Natural killer cell (primary cell): ENCODE measurements at regions not wholly inside any gene's neighbourhood (a gene's known extent, or its start where the extent isn't known, plus 50 kb on each side); places are given as distances from the start of the nearest gene placed in this dataset.

ENCODE experiments used
- ATAC-seq, 3 donors: fragments of 150-1000 bp in 2 of 3; fragments of 200-7000 bp in 1 of 3; cut with Tn5 transposase; 1 replicate in 1 of 3; 2 replicates in 2 of 3; pipeline ENCODE4 v1.10.0; 2021; ENCODE audit warnings: mild to moderate bottlenecking in 2 of 3, moderate library complexity in 2 of 3
- DNase-seq, 2 donors: peaks; one replicate each; pipeline versions ENCODE4 v3.0.0 to v3.0.0-alpha.2; 2013 to 2021; ENCODE audit warnings: mixed read lengths in 1 of 2
- H3K27ac ChIP-seq: one replicate; pipeline ENCODE4 v1.5.1; 2013; ENCODE audit warnings: mild to moderate bottlenecking, low read length
- H3K27me3 ChIP-seq: one replicate; pipeline ENCODE4 v1.6.1; 2013; ENCODE audit warnings: low read length; ENCODE audit not compliant: control insufficient read depth, insufficient read depth
- H3K36me3 ChIP-seq: one replicate; pipeline ENCODE4 v1.6.1; 2013; ENCODE audit warnings: low read length; ENCODE audit not compliant: control insufficient read depth, insufficient read depth
- H3K4me1 ChIP-seq: one replicate; pipeline ENCODE4 v1.6.1; 2013; ENCODE audit warnings: low read length; ENCODE audit not compliant: control insufficient read depth, insufficient read depth
- H3K4me3 ChIP-seq: one replicate; pipeline ENCODE4 v1.5.1; 2013; ENCODE audit warnings: low read length
- H3K9me3 ChIP-seq: one replicate; pipeline ENCODE4 v1.6.1; 2013; ENCODE audit warnings: low read length; ENCODE audit not compliant: control insufficient read depth, insufficient read depth
- H3K27ac Mint-ChIP-seq, 2 donors: one replicate each; pipeline ENCODE4 v1.8.0; 2022; ENCODE audit warnings: mild to moderate bottlenecking in 2 of 2, mixed read lengths in 2 of 2, moderate library complexity in 1 of 2
- H3K27me3 Mint-ChIP-seq, 2 donors: one replicate each; pipeline ENCODE4 v1.8.0; 2022; ENCODE audit warnings: low read depth in 2 of 2, mixed read lengths in 2 of 2
- H3K36me3 Mint-ChIP-seq: one replicate; pipeline ENCODE4 v1.8.0; 2022; ENCODE audit warnings: mixed read lengths
- H3K4me1 Mint-ChIP-seq, 2 donors: one replicate each; pipeline ENCODE4 v1.8.0; 2022; ENCODE audit warnings: mixed read lengths in 2 of 2
- H3K4me3 Mint-ChIP-seq: one replicate; pipeline ENCODE4 v1.8.0; 2022; ENCODE audit warnings: mild to moderate bottlenecking, moderate library complexity, mixed read lengths
- H3K9me3 Mint-ChIP-seq, 2 donors: one replicate each; pipeline ENCODE4 v1.8.0; 2022; ENCODE audit warnings: mixed read lengths in 2 of 2
- CTCF ChIP-seq: fragments of 200-600 bp; IDR thresholded peaks from one replicate; pipeline ENCODE4 v1.8.0; 2022; ENCODE audit warnings: antibody characterized with exemption
- WGBS: methylation state at CpG from one replicate; pipeline ENCODE4 v1.1.7; 2013; ENCODE audit warnings: missing lambda C conversion rate; ENCODE audit not compliant: insufficient coverage; 5-methylcytosine and 5-hydroxymethylcytosine counted together
- intact Hi-C: fragments of 100-400 bp; cut with micrococcal nuclease; formaldehyde crosslinking; loops from one replicate; pipeline ENCODE4 v1.14.2; 2022

- Mint-ChIP-seq H3K36me3 (no peaks in the 10 kb centered on the region), H3K9me3 (no peaks in the 10 kb centered on the region), H3K4me1 (no peaks in the 10 kb centered on the region), H3K27ac (no peak overlapping the region), H3K4me3 (no peak overlapping the region), H3K27me3 (peaks cover 12 to 19% of the 10 kb centered on the region in 2 donors)
- H3K36me3 ChIP-seq = no peaks in the 10 kb centered on the region
- WGBS = 50% methylated on average over 2 of the region's 3 CpGs
- no peak for TF ChIP-seq CTCF
- no peaks in the 10 kb centered on the region for H3K27me3 ChIP-seq
- ATAC-seq = no peak
- peaks cover 3% of the 10 kb centered on the region for H3K4me1 ChIP-seq
- H3K4me3 ChIP-seq = no peak overlapping the region
- no peak overlapping the region for H3K27ac ChIP-seq
- DNase-seq = no peak
- no peaks in the 10 kb centered on the region for H3K9me3 ChIP-seq
- intact Hi-C loops = no loop called here
Observed at GRCh38 chr5:74242516-74242915, 398.0 kb downstream of the ENC1 start.

GRCh38 chr5:74241751-74242140 lies 398.8 kb downstream of the ENC1 start:
- no peak overlapping the region for H3K27ac Mint-ChIP-seq
- WGBS = 50% methylated on average over 2 of the region's 2 CpGs
- no peaks in the 10 kb centered on the region for H3K27me3 ChIP-seq
- peaks cover 9 to 14% of the 10 kb centered on the region in 2 donors for H3K27me3 Mint-ChIP-seq
- no peak for TF ChIP-seq CTCF
- no peaks in the 10 kb centered on the region for H3K36me3 ChIP-seq
- ATAC-seq = no peak
- peaks cover 3% of the 10 kb centered on the region for H3K4me1 ChIP-seq
- H3K4me3 ChIP-seq = no peak overlapping the region
- DNase-seq = no peak
- no peaks in the 10 kb centered on the region for H3K36me3 Mint-ChIP-seq
- intact Hi-C loops = no loop called here
- H3K4me3 Mint-ChIP-seq = no peak overlapping the region
- no peaks in the 10 kb centered on the region for H3K9me3 Mint-ChIP-seq
- no peak overlapping the region for H3K27ac ChIP-seq
- H3K4me1 Mint-ChIP-seq = no peaks in the 10 kb centered on the region
- no peaks in the 10 kb centered on the region for H3K9me3 ChIP-seq

- Mint-ChIP-seq H3K27me3 (peaks cover 9 to 14% of the 10 kb centered on the region in 2 donors), H3K36me3 (no peaks in the 10 kb centered on the region), H3K4me3 (no peak overlapping the region), H3K4me1 (no peaks in the 10 kb centered on the region), H3K9me3 (no peaks in the 10 kb centered on the region), H3K27ac (no peak overlapping the region)
- no peak for TF ChIP-seq CTCF
- DNase-seq (no peak), ATAC-seq (no peak)
- H3K27me3 ChIP-seq = no peaks in the 10 kb centered on the region
- 62% methylated on average over 5 of the region's 5 CpGs for WGBS
- peaks cover 3% of the 10 kb centered on the region for H3K4me1 ChIP-seq
- H3K27ac ChIP-seq = no peak overlapping the region
- no peaks in the 10 kb centered on the region for H3K36me3 ChIP-seq
- H3K4me3 ChIP-seq = no peak overlapping the region
- intact Hi-C loops = no loop called here
- H3K9me3 ChIP-seq = no peaks in the 10 kb centered on the region
Observed at GRCh38 chr5:74240783-74241750, 399.5 kb downstream of the ENC1 start.
